NOMO-1 treated with dmso at 0.1 percent for 144 hours (cell line): ENCODE measurements at regions not wholly inside any gene's neighbourhood (a gene's known extent, or its start where the extent isn't known, plus 50 kb on each side); places are given as distances from the start of the nearest gene placed in this dataset.
"Not testable (repeated sequence)": the region's sequence is repeated elsewhere in the genome, so short reads cannot be mapped to it uniquely, and the experiment has no call there.

Experiments used
- DNase-seq: peaks from one replicate; lab custom pipeline; 2025; ENCODE audit not compliant: unreplicated experiment; lab: John Stamatoyannopoulos, UW

DNA sequence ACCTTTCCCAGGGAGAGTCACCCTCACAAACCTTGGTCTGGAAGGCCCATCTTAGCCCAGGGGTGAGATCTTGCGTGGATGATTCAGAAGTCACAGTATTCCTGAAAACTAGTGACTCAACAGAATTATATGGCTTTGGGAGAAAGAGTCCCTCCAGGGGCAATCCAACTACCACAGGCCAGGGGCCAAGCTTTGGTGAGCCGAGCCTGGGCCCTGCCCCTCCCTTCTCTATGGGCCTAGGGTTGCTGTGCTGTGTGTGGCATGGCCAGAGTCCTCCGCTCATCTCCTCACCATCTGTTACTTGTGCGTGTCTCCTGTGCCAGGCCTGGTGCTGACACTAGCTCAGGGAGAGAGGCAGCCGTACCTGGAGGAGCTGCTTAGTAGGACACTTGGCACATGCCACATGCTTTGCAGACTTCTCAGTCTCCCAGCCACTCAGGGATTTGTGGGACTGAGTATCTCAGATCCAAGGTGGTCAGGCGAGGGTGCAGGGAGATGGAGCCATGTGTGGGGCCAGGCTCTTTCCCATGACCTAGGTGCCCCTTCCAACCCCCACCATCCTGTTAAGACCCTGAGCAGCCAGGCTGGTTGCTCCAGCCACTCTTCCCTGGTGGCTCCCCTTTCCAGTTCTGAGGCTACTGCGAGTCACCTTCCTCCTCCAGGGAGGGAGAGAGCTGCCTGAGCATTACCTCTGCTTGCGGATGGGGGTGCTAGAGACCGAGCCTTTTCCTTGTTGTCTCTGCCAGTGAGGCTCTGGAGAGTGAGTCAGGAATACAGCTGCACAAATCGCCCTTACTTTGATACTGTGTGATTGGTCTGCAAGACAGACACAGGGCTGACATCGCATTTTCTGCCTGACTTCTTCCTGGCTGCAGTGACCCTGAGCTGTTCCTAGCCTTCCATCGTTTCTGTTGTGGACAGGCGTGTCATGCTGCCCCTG, 94.1 kb downstream of the SLC25A47 start:
- DNase-seq, result no peak

- DNase-seq, result no peak
Observed at GRCh38 chr14:100419856-100420255, 96.7 kb downstream of the SLC25A47 start.

DNA sequence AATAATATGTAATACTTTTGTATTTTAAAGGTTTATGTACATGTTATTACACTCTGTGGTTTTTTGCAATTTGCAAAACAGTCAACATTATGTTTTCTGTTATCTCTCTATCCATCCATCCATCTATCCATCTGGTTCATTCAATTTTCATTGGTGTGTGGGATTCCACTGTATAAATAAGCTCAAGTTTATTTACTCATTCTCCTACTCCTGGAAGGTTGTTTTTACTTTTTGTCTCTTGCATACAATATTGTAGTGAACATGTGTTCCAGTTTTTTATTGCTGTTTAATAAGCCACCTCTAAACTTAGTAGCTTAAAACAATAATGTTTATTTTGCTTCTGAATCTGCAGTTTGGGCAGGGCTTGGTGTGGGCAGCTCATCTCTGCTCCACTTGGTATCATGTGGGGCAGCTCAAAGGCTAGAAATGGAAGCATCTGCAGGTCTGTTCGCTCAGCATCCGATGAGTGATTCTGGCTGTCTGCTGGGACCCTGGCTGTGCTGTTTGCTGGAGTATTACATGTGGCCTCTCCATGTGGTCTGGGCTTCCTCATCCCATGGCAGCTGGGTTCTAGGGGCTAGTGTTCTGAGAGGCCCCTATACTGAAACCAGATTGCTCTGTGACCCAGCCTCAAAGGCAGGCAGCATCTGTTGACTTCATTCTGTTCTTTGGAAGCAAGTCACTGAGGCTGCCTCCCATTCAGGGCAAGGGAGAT, 98.8 kb downstream of the SLC25A47 start:
- DNase-seq, result no peak

DNA sequence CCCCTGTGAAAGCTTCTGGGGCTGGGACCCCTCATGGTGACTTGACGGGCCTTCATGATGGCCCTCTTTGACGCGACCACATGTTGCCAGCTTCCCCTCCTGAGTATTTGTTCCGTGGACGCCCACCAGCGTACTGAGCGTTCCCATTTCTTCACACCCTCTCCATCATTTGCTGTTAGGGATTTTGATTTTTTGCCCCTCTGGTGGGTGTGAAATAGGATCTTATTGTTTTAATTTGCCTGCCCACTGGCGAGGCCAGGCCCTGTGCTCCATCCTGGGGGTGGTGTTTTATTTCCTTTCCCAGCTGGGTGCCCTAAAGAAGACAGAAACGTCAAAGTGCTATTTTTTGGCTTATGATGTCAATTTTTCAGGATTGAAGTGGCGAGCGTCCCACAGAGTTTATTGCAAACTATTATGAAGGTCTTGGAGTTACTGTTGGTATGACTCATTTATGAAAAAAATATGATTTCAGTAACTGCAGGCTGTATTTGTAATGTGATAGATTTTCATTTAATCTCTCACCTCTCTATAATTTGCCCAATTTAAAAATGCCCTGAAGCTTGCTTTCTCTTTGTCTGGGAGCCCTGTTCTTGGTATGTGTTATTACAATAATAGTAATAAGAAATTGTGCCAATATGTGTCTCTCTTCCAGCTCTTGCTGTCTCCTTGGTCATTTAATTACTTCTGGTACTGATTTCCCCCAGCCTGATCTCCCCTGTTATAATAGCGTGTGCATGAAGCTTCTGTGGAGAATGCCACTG, 99.6 kb downstream of the SLC25A47 start:
- no peak for DNase-seq

DNA sequence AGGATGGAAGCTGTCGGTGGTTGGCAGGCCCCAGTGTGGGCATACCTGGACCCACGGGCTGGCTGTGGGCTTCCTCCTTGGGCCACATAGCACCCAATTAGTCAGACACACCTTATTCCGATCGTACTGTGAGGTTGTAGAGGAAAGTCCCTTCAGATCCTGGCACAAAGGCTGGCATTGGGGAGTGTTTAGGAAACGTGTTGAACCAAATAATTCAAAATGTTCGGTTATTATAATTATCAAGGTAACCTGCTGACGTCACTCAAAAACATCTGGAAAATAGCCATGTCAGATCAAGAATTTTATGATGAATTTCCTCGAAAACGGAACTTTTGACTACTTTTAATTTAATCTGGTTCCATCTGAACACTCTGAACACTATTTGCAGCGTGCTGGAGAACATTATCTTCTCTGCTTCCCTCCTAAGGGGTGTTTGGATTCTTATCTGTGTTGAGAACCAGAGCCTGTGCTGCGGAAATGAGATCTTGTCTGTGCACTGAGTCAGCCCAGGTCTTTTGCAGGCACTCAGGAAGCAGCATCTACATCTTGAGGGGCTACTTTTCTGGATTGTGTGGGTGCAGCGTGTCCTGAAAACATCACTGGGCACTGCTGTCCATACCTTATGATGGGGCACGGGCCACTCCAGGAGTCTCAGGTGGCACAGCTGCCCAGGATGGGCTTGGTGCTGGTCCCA, 100.3 kb downstream of the SLC25A47 start:
- no peak for DNase-seq

- DNase-seq, result no peak
Observed at GRCh38 chr14:100424504-100425428, 101.6 kb downstream of the SLC25A47 start.

GRCh38 chr14:100425429-100425827, 102.3 kb downstream of the SLC25A47 start:
- no peak for DNase-seq

- DNase-seq, result no peak
Observed at GRCh38 chr14:100426314-100426713, 103.2 kb downstream of the SLC25A47 start.

GRCh38 chr14:100427166-100427565, 104.0 kb downstream of the SLC25A47 start:
- DNase-seq, result no peak

GRCh38 chr14:100428727-100429126, 105.6 kb downstream of the SLC25A47 start:
- no peak for DNase-seq

DNA sequence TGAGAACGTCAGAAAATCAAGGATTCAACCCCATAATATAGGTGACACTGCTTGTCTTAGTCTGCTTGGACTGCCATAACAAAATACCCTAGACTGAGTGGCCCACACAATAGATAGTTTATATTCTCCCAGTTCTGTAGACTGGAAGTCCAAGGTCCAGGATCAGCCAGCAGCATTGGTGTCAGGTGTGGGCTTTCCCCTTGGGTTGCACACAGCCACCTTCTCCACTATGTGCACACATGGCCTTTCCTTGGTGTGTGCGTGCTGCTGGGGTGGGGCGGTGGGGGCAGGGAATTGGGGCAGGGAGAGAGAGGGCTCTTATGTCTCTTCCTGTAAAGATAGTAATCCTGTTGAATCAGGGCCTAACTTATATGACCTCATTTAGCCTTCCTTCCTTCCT, 106.4 kb downstream of the SLC25A47 start:
- no peak for DNase-seq

- no peak for DNase-seq
Observed at GRCh38 chr14:100430571-100430970, 107.4 kb downstream of the SLC25A47 start.

DNA sequence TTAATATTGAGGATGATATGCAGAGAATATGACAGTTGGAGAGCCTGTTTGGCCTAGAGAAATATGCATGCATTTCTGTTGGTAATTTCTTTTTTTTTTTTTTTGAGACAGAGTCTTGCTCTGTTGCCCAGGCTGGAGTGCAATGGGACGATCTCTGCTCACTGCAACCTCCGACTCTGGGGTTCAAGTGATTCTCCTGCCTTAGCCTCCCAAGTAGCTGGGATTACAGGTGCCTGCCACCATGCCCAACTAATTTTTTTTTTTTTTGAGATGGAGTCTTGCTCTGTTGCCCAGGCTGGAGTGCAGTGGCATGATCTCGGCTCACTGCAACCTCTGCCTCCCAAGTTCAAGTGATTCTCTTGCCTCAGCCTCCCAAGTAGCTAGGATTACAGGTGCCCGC, 108.3 kb downstream of the SLC25A47 start:
- DNase-seq, result not testable (repeated sequence)

GRCh38 chr14:100432652-100433427, 109.7 kb downstream of the SLC25A47 start:
- no peak for DNase-seq

- DNase-seq, result no peak
Observed at GRCh38 chr14:100433428-100433814, 110.3 kb downstream of the SLC25A47 start.

- peak; percentile 49 for DNase-seq
Observed at GRCh38 chr14:100434033-100434601, 111.0 kb downstream of the SLC25A47 start.

DNA sequence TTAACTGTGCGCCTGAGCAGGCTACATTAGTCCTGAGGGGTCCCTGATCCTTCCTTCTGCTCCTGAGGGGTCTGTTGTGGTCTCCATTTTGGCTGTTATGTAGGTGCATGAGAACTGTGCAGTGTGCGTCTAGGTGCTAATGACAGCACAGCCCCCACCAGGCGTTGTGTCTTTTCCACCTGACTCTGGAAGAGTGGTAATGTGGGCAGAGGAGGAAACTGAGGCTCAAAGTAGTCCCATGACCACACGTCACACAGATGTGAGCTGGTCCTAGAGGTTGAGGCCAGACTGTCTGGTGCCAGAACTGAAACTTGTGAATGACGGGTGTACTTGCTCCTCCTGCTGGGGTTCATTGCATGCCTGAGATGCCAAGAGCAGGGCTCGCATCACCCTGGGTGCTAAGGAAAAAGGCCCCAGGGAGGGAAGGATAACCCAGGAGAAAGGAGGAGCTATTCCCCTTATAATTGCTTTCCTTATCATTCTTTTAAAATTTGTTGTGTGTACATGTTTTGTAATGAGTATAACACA, 111.8 kb downstream of the SLC25A47 start:
- no peak for DNase-seq

DNA sequence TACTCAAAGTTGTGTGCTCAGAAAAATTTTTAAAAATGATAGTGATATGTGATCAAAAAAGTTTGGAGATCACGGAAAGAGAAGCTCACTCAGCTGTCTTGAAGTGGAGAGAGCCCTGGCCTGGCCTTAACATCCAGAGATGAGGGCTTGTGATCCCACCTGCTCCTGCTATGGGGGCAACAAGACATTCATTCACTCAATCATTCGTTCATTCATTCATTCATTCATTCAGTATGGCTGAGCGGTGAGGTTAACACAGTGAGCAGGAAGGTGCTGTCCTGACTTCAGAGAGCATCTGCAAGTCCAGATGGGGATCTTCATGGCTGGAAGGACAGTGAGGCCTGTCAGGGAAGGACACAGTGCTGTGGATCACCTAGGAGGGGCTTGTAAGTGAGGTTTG, 112.3 kb downstream of the SLC25A47 start:
- DNase-seq, result no peak
